Fibroblast of the aortic adventitia (primary cell): ENCODE measurements at regions not wholly inside any gene's neighbourhood (a gene's known extent, or its start where the extent isn't known, plus 50 kb on each side); places are given as distances from the start of the nearest gene placed in this dataset.
"Not testable (repeated sequence)": the region's sequence is repeated elsewhere in the genome, so short reads cannot be mapped to it uniquely, and the experiment has no call there.

ENCODE experiments used
- DNase-seq: peaks from one replicate; pipeline ENCODE4 v3.0.0-alpha.2; 2010; ENCODE audit warnings: low read depth
- H3K4me3 ChIP-seq: 2 replicates; pipeline ENCODE4 v1.5.1; 2011; ENCODE audit warnings: low read depth, mild to moderate bottlenecking, control low read depth, low read length, moderate library complexity
- TF ChIP-seq, protein P1 (sequence below): IDR thresholded peaks from 2 replicates; pipeline ENCODE4 v1.5.1; 2011; ENCODE audit warnings: mild to moderate bottlenecking, low read length, control low read depth, inconsistent platforms; ENCODE audit not compliant: insufficient read depth

DNA sequence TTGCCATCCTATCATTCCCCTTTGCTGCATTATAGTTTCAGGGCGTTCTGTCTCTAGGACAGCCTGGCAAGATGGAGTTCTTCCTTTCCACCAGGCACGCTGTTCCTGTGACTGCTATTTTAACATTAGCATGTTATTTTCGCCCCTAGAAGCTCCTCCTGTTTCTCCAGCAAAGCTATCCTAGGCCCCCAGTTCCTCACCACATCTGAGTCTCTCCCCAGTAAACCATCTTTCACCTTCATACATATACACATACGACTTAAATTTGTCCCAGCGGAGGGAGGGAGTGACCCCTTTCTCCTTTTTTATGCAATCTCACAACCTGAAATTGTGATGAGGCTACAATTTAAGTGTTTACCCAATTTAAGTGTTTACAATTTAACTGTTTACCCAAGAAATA is 66.7 kb upstream of the FRMD6 start:
- no peak overlapping the region for H3K4me3 ChIP-seq
- TF ChIP-seq, protein P1, sequence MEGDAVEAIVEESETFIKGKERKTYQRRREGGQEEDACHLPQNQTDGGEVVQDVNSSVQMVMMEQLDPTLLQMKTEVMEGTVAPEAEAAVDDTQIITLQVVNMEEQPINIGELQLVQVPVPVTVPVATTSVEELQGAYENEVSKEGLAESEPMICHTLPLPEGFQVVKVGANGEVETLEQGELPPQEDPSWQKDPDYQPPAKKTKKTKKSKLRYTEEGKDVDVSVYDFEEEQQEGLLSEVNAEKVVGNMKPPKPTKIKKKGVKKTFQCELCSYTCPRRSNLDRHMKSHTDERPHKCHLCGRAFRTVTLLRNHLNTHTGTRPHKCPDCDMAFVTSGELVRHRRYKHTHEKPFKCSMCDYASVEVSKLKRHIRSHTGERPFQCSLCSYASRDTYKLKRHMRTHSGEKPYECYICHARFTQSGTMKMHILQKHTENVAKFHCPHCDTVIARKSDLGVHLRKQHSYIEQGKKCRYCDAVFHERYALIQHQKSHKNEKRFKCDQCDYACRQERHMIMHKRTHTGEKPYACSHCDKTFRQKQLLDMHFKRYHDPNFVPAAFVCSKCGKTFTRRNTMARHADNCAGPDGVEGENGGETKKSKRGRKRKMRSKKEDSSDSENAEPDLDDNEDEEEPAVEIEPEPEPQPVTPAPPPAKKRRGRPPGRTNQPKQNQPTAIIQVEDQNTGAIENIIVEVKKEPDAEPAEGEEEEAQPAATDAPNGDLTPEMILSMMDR, result no peak
- no peak for DNase-seq

DNA sequence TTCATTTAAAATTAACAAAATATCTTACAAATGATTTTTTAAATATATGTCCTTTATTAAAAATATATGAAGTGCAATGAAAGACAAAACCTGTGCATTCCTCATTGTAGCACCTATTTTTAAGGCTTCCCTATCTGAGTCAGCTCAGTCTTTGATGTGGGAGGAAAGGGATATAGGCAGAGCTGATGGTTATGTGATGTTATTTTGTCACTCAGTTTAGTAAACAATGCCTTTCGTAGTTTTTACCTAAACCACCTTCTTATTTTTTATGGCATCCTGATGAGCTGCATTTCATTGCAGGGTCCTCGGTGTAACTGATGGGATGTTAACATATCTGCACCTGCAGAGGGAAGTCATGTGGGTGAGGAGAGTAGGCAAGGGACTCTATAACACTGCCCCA is 58.9 kb upstream of the FRMD6 start:
- TF ChIP-seq, protein P1, result no peak
- no peak overlapping the region for H3K4me3 ChIP-seq
- no peak for DNase-seq

DNA sequence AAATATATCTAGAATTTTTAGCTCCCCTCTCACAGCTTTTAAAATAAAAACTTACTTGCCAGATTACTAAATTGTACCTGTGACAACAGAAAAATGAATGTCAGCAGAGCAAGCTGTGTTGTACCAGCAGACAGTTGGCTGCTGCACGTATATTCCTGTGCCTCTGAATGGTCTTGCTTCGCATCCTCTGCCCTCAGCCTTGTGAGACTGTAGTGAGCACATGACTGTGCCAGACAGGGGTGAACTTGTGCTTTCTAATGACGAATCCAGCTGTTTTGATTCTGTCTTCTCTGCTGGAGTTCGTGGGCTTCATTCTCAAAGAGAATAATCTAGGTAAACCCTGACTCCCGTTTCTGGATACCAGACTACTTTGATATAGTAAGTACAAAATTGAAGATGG is 58.3 kb upstream of the FRMD6 start:
- TF ChIP-seq, protein P1, result no peak
- no peak overlapping the region for H3K4me3 ChIP-seq
- DNase-seq, result no peak

DNA sequence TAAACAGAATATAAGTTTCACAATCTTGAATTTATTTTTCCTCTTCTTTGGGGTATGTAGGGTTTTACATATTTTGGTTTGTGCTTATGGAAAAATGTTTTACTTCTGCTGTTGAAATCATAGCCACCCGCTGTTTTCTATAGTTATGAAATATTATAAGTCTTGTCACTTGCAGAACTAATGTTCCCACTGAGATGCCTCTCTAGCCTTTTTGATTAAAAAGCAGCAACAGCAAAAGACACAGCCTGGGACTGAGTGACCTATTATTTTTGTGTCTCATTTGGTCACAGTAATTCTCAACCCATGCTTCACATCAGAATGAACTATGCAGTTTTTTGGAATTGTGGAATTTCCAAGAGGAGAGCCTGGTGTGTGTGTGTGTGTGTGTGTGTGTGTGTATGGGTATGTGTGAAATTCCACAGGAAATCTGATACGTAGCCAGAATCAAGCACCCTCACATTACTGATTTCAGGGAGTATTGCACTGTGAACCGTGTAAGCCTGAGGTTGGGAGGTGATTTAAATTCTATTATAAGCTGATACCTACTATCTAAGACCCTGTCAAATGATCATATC is 55.7 kb upstream of the FRMD6 start:
- H3K4me3 ChIP-seq, result no peak overlapping the region
- no peak for DNase-seq
- TF ChIP-seq, protein P1, result no peak

DNA sequence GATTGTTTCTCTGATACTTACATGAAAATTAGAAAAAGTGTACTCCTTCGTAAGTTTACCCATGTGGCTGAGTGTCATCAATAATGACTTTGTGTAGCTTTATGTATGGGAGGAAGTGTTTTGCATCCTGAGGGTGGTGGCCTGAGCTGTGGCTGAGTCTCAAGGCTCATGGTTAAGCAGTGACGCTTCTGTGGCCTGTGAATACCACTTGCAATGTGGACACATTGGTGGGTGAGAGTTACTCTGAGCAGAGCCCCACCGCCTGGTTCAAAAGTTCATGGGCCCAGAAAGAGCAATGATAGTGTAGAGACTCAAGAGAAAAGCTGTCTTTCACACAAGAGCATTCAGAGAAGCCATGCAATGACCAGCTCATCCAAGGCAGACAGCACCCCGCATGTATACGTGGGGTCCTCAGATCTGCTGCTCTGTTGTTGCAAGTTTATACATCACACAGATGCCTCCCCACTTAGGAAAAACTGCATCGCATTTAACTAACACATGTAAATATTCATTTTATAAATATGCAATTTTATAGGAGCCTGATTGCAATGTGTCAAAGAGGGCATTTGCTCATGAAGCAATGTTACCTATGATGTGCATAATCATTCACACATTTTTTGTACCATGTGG is 55.1 kb upstream of the FRMD6 start:
- TF ChIP-seq, protein P1, result no peak
- H3K4me3 ChIP-seq, result no peak overlapping the region
- no peak for DNase-seq

DNA sequence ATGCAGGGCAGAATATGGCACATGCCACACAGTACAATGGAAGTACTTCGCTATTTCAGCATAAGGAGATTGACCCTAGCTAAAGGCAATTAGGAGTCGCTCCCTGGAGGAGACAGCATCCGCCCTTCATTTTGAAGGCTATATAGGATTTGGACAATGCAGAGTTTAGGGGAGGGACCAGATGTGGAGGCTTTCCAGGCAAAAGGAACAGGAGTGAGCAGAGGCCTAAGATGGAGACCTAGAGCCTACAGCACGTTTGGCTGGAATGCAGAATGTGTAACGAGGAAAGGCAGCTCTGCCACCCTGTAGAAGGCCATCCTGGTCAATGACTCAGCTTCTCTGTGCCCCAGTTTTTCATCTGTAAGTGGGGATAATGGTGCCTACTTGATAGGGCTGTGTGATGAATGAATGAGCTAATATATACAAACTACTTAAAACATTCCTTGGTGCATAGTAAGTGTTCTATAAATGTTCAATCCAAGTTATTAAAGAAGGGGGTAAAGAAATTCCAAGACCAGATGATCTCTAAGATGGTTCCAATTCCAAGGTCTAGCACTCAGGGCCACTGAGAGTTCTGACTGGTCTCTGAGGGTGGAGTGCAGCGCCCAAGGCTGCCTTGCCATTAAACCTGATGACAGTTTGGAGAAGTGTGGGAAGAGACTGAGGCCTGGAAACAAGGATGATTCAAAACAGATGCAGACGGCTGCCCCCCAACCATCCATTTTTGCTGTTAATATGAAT is 54.3 kb upstream of the FRMD6 start:
- H3K4me3 ChIP-seq, result no peak overlapping the region
- no peak for DNase-seq
- TF ChIP-seq, protein P1, result no peak

DNA sequence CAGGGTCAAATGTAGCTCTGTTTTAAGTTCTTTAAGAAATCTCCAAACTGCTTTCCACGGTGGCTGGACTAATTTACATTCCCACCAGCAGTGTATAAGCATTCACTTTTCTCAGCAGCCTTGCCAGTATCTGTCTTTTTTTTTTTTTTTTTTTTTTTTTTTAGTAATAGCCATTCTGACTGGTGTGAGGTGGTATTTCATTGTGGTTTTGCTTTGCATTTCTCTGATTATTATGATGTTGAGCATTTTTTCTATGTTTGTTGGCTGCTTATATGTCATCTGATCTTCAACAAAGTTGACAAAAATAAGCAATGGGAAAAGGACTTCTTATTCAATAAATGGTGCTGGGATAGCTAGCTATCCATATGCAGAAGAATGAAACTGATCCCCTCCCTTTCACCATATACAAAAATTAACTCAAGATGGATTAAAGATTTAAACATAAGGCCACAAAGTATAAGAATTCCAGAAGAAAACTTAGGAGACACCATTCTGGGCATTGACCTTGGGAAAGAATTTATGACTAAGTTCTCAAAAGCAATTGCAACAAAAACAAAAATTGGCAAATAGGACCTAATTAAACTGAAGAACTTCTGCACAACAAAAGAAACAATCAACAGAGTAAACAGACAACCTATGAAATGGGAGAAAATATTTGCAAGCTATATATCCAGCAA is 52.6 kb upstream of the FRMD6 start:
- H3K4me3 ChIP-seq, result not testable (repeated sequence)
- peak; percentile 76 for DNase-seq
